Fibroblast of lung (primary cell): ENCODE measurements at regions not wholly inside any gene's neighbourhood (a gene's known extent, or its start where the extent isn't known, plus 50 kb on each side); places are given as distances from the start of the nearest gene placed in this dataset.
A peak's percentile ranks its signal among the peaks of the same experiment; 100 is the strongest.

Experiments used
- DNase-seq, 2 donors: peaks; one replicate each; pipeline versions ENCODE4 v3.0.0 to v3.0.0-alpha.2; 2010; ENCODE audit warnings: low read depth in 2 of 2
- H2AFZ ChIP-seq: 2 replicates; pipeline ENCODE4 v1.5.1; 2012; ENCODE audit warnings: low read length, control low read depth, inconsistent platforms
- H3K27ac ChIP-seq: 2 replicates; pipeline ENCODE4 v1.5.1; 2011; ENCODE audit warnings: low read length, control low read depth; ENCODE audit not compliant: insufficient read depth
- H3K27me3 ChIP-seq: 2 replicates; pipeline ENCODE4 v1.5.1; 2011; ENCODE audit warnings: mild to moderate bottlenecking, low read length; ENCODE audit not compliant: control insufficient read depth, insufficient read depth
- H3K36me3 ChIP-seq: 2 replicates; pipeline ENCODE4 v1.5.1; 2011; ENCODE audit warnings: low read length; ENCODE audit not compliant: control insufficient read depth, insufficient read depth
- H3K4me1 ChIP-seq: 2 replicates; pipeline ENCODE4 v1.5.1; 2011; ENCODE audit warnings: low read length; ENCODE audit not compliant: control insufficient read depth, insufficient read depth; ENCODE audit errors: extremely low read depth
- H3K4me2 ChIP-seq: 2 replicates; pipeline ENCODE4 v1.5.1; 2011; ENCODE audit warnings: low read length, control low read depth; ENCODE audit not compliant: insufficient read depth; ENCODE audit errors: extremely low read depth
- H3K4me3 ChIP-seq, 4 experiments: fragments of 200-600 bp in 1 of 4; sonication (generic) in 1 of 4; replicated peaks in 1 of 4; 2 replicates each; pipeline ENCODE4 v1.5.1; 2011 to 2016; ENCODE audit warnings: low read length in 4 of 4, low read depth in 3 of 4, mild to moderate bottlenecking in 3 of 4, control low read depth in 2 of 4, inconsistent platforms in 1 of 4, mixed read lengths in 1 of 4; ENCODE audit not compliant: insufficient read depth in 1 of 4; ENCODE audit errors: control extremely low read depth in 1 of 4
- H3K79me2 ChIP-seq: 2 replicates; pipeline ENCODE4 v1.5.1; 2012; ENCODE audit warnings: mild to moderate bottlenecking, low read length, inconsistent platforms; ENCODE audit not compliant: control insufficient read depth, insufficient read depth
- H3K9ac ChIP-seq: 2 replicates; pipeline ENCODE4 v1.5.1; 2011; ENCODE audit warnings: mild to moderate bottlenecking, low read length, control low read depth; ENCODE audit not compliant: insufficient read depth
- H3K9me3 ChIP-seq: 2 replicates; pipeline ENCODE4 v1.5.1; 2012; ENCODE audit warnings: low read depth, low read length; ENCODE audit not compliant: control insufficient read depth, insufficient read depth
- H4K20me1 ChIP-seq: 2 replicates; pipeline ENCODE4 v1.5.1; 2011; ENCODE audit warnings: low read length; ENCODE audit not compliant: control insufficient read depth, insufficient read depth; ENCODE audit errors: extremely low read depth
- CTCF ChIP-seq, 2 donors: IDR thresholded peaks in 1 of 2; conservative IDR thresholded peaks in 1 of 2; 1 replicate in 1 of 2; 2 replicates in 1 of 2; pipeline ENCODE4 v1.5.1; 2011 to 2012; ENCODE audit warnings: low read length in 2 of 2, control low read depth in 1 of 2, inconsistent platforms in 1 of 2, low read depth in 1 of 2, mild to moderate bottlenecking in 1 of 2
- EZH2 ChIP-seq: IDR thresholded peaks from 2 replicates; pipeline ENCODE4 v1.5.1; 2012; ENCODE audit warnings: low read length, control low read depth, mild to moderate bottlenecking; ENCODE audit errors: missing control alignments

DNA sequence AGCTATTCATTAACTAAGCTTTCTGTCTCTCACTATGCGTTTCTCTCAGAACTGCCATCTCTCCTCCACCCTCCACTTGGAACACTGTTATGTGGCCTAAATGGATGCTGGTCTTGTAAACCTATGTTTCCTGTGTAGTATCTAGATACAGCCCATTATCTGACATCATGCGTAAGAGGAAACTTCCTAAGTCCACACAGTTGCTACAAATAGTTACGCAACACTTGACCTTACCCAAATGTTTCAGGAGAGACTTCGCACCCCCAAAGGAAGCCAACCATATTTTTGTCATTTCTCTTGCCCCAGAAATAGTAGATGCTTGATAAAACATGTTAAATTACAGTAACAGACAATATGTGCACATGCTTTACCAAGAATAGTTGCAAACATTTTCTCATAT lies 87.2 kb upstream of the TPRG1 start:
- H3K4me3 ChIP-seq = no peak overlapping the region
- no peaks in the 10 kb centered on the region for H3K27me3 ChIP-seq
- no peak overlapping the region for H2AFZ ChIP-seq
- no peaks in the 10 kb centered on the region for H4K20me1 ChIP-seq
- no peaks in the 10 kb centered on the region for H3K79me2 ChIP-seq
- H3K4me1 ChIP-seq = no peaks in the 10 kb centered on the region
- no peaks in the 10 kb centered on the region for H3K9me3 ChIP-seq
- no peak overlapping the region for H3K27ac ChIP-seq
- no peak overlapping the region for H3K9ac ChIP-seq
- no peak overlapping the region for H3K4me2 ChIP-seq
- no peak for TF ChIP-seq EZH2
- TF ChIP-seq CTCF (conservative IDR thresholded peaks at IDR 0.05 in 1 of 2, IDR thresholded peaks at IDR 0.05 in 1 of 2; ENCODE audit: low read depth in 1 of 2, low read length in 2 of 2) = no peak
- H3K36me3 ChIP-seq = no peaks in the 10 kb centered on the region
- DNase-seq = peak in 1 of 2 donors; percentile 4

DNA sequence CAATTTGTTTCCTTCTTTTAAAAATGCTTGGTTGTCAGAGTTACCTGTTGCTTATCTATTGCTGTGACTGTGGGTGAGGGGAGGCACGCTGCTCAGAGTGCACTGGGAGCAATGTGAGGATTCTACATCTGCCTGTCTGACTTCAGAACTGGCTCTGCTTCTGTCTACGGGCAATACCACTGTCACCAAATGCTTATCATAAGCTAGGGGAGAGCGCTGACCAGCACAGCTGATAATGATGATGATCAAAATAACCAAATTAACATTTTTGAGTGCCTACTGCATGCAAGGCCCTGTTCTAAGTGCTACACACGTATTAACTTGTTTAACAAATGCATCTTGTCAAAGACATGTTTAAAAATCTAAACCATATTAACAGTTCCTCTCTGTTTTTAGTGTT lies 79.2 kb upstream of the TPRG1 start:
- no peak overlapping the region for H3K9ac ChIP-seq
- no peaks in the 10 kb centered on the region for H3K36me3 ChIP-seq
- H3K79me2 ChIP-seq = no peaks in the 10 kb centered on the region
- TF ChIP-seq EZH2 = no peak
- TF ChIP-seq CTCF (conservative IDR thresholded peaks at IDR 0.05 in 1 of 2, IDR thresholded peaks at IDR 0.05 in 1 of 2; ENCODE audit: low read depth in 1 of 2, low read length in 2 of 2) = no peak
- H4K20me1 ChIP-seq = no peaks in the 10 kb centered on the region
- H3K27me3 ChIP-seq = no peaks in the 10 kb centered on the region
- H3K4me2 ChIP-seq = no peak overlapping the region
- no peak for DNase-seq
- H3K27ac ChIP-seq = no peak overlapping the region
- H3K9me3 ChIP-seq = no peaks in the 10 kb centered on the region
- no peak overlapping the region for H2AFZ ChIP-seq
- H3K4me1 ChIP-seq = no peaks in the 10 kb centered on the region
- no peak overlapping the region for H3K4me3 ChIP-seq

- H3K4me2 ChIP-seq = no peak overlapping the region
- no peak overlapping the region for H2AFZ ChIP-seq
- no peak overlapping the region for H3K4me3 ChIP-seq
- TF ChIP-seq EZH2 = no peak
- no peak for TF ChIP-seq CTCF (conservative IDR thresholded peaks at IDR 0.05 in 1 of 2, IDR thresholded peaks at IDR 0.05 in 1 of 2; ENCODE audit: low read depth in 1 of 2, low read length in 2 of 2)
- no peak overlapping the region for H3K9ac ChIP-seq
- H3K4me1 ChIP-seq = no peaks in the 10 kb centered on the region
- H3K27me3 ChIP-seq = no peaks in the 10 kb centered on the region
- no peaks in the 10 kb centered on the region for H3K9me3 ChIP-seq
- H3K27ac ChIP-seq = no peak overlapping the region
- H4K20me1 ChIP-seq = no peaks in the 10 kb centered on the region
- H3K36me3 ChIP-seq = no peaks in the 10 kb centered on the region
- DNase-seq = no peak
- no peaks in the 10 kb centered on the region for H3K79me2 ChIP-seq
These were observed 77.2 kb upstream of the TPRG1 start for GRCh38 chr3:189094539-189094938.
